Type B pancreatic cell (in vitro differentiated cells): ENCODE measurements at regions not wholly inside any gene's neighbourhood (a gene's known extent, or its start where the extent isn't known, plus 50 kb on each side); places are given as distances from the start of the nearest gene placed in this dataset.

Experiments
- DNase-seq: peaks from one replicate; pipeline ENCODE4 v3.0.0; 2021; ENCODE audit warnings: mixed read lengths; ENCODE audit not compliant: unreplicated experiment; ENCODE audit errors: extremely low spot score
- H3K27ac Mint-ChIP-seq: 2 replicates; pipeline ENCODE4 v1.8.0; 2021; ENCODE audit warnings: mild to moderate bottlenecking, mixed read lengths
- H3K27me3 Mint-ChIP-seq: 2 replicates; pipeline ENCODE4 v1.8.0; 2021; ENCODE audit warnings: mixed read lengths
- H3K36me3 Mint-ChIP-seq: 2 replicates; pipeline ENCODE4 v1.8.0; 2021; ENCODE audit warnings: mixed read lengths
- H3K4me1 Mint-ChIP-seq: one replicate; pipeline ENCODE4 v1.8.0; 2021; ENCODE audit warnings: mixed read lengths; ENCODE audit not compliant: unreplicated experiment
- H3K4me3 Mint-ChIP-seq: 2 replicates; pipeline ENCODE4 v1.8.0; 2021; ENCODE audit warnings: mild to moderate bottlenecking, mixed read lengths
- H3K9me3 Mint-ChIP-seq: 2 replicates; pipeline ENCODE4 v1.8.0; 2021; ENCODE audit warnings: mixed read lengths
- TF ChIP-seq, protein P1 (sequence below): fragments of 200-600 bp; sonication (generic); conservative IDR thresholded peaks from 2 replicates; pipeline ENCODE4 v1.5.0; 2021; ENCODE audit warnings: antibody characterized with exemption, mild to moderate bottlenecking

DNA sequence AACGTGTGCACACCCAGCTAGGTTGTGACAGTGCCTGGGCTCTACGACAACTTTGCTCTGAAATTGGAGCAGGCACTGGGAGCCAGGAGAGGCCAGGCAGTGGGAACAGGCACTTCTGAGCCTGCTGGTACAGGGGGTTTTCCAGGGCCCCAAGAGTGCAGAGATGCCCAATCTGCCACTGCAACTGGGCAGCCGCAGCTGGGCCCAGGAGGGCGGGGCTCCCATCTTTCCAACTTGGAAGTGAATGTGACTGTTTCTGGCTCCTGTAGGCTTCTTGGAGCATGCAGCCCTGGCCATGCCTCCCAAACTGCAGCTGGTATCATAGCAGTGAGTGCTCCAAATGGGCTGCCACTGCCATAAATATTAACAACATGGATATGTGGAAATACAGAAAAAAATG, 465.1 kb upstream of the PABPC4L start:
- H3K9me3 Mint-ChIP-seq: no peaks in the 10 kb centered on the region
- H3K27ac Mint-ChIP-seq: no peak overlapping the region
- DNase-seq: no peak

DNA sequence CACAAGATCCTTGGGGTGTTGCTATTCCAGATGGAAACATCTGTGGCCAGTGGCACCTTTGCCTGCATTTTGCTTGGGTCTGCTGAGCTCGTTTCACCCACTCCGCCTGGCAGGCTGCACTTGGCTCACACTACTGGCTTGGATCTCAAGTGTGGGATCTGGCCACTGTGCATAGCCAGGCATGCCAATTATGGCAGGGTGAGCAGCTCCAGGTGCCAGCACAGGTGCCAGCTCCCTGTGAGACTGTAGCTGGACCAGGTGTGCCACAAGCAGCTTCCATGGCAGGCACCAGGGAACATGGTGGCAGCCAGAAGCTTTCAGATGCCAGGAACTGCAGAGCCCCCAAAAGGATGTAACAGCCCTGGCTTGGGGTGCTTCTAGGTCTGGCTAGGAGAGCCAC, 463.8 kb upstream of the PABPC4L start:
- Mint-ChIP-seq H3K9me3 (no peaks in the 10 kb centered on the region), H3K4me1 (no peaks in the 10 kb centered on the region), H3K27ac (no peak overlapping the region), H3K36me3 (no peaks in the 10 kb centered on the region), H3K27me3 (no peaks in the 10 kb centered on the region), H3K4me3 (no peak overlapping the region)
- TF ChIP-seq, protein P1, sequence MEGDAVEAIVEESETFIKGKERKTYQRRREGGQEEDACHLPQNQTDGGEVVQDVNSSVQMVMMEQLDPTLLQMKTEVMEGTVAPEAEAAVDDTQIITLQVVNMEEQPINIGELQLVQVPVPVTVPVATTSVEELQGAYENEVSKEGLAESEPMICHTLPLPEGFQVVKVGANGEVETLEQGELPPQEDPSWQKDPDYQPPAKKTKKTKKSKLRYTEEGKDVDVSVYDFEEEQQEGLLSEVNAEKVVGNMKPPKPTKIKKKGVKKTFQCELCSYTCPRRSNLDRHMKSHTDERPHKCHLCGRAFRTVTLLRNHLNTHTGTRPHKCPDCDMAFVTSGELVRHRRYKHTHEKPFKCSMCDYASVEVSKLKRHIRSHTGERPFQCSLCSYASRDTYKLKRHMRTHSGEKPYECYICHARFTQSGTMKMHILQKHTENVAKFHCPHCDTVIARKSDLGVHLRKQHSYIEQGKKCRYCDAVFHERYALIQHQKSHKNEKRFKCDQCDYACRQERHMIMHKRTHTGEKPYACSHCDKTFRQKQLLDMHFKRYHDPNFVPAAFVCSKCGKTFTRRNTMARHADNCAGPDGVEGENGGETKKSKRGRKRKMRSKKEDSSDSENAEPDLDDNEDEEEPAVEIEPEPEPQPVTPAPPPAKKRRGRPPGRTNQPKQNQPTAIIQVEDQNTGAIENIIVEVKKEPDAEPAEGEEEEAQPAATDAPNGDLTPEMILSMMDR: no peak
- no peak for DNase-seq

More for the DNA sequence above, 465.1 kb upstream of the PABPC4L start:
- Mint-ChIP-seq H3K36me3 (no peaks in the 10 kb centered on the region), H3K27me3 (no peaks in the 10 kb centered on the region), H3K4me3 (no peak overlapping the region), H3K4me1 (no peaks in the 10 kb centered on the region)
- TF ChIP-seq, protein P1: no peak

DNA sequence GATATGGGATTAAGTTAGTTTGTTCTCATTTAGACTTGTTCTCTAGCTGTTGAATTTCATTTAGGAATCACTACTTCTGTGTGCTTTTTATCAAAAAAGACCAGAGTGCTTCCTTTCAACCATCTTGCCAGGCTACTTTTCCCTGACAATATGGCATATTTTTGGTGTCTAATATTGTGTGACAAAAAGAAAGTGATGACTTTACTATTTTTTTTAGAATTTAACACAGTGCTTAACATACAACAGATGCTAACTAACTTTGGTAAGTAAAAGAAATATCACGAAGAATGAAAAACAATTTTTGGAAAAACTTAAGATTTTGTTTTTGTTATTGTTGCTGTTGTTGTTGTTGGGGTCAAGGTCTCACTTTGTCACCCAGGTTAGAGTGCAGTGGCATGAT, 462.2 kb upstream of the PABPC4L start:
- Mint-ChIP-seq H3K9me3 (no peaks in the 10 kb centered on the region), H3K4me3 (no peak overlapping the region), H3K27me3 (no peaks in the 10 kb centered on the region), H3K4me1 (no peaks in the 10 kb centered on the region), H3K36me3 (no peaks in the 10 kb centered on the region), H3K27ac (no peak overlapping the region)
- TF ChIP-seq, protein P1: no peak
- no peak for DNase-seq

DNA sequence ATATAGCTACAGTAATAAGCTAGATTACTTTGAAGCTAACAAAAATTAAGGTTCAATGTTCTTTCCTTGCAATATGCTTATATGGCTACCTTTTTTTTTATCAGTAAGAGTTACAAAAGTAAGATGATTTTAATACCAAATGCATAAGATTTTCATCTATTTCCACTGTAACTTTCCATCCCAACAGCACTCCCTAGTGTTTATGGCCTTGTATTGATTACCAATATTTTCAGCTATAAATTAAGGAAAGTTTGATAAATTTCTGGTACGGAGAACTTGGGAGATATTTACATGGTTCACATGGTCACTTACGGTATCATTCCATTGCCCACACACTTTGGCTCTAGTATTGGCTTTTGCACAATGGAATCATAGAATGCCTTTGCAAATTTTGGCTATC, 448.9 kb upstream of the PABPC4L start:
- Mint-ChIP-seq H3K36me3 (no peaks in the 10 kb centered on the region), H3K4me3 (no peak overlapping the region), H3K27ac (no peak overlapping the region), H3K4me1 (no peaks in the 10 kb centered on the region), H3K9me3 (no peaks in the 10 kb centered on the region), H3K27me3 (no peaks in the 10 kb centered on the region)
- TF ChIP-seq, protein P1: no peak
- no peak for DNase-seq

DNA sequence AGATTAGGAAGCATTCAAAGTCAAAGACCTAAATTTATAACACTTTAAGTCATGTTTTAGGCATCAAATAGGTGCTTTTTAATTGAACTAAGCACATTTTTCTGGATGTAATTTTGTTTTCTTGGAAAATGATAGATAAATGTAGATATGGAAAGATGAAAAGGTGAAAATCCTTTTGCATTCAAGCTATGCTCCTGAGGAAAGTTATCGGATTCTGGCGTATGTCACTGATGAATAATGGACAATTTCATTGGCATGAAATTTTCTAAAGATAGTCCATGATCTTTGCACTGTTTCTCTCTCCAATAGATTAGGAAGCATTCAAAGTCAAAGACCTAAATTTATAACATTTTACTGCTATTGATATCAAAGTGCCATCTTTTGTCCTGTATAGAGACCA, 444.2 kb upstream of the PABPC4L start:
- TF ChIP-seq, protein P1: no peak
- Mint-ChIP-seq H3K4me3 (no peak overlapping the region), H3K27me3 (no peaks in the 10 kb centered on the region), H3K4me1 (no peaks in the 10 kb centered on the region), H3K9me3 (peaks cover 5% of the 10 kb centered on the region), H3K27ac (no peak overlapping the region), H3K36me3 (no peaks in the 10 kb centered on the region)
- no peak for DNase-seq
